ENCODE measurements at regions not wholly inside any gene's neighbourhood (a gene's known extent, or its start where the extent isn't known, plus 50 kb on each side); places are given as distances from the start of the nearest gene placed in this dataset.

DNA sequence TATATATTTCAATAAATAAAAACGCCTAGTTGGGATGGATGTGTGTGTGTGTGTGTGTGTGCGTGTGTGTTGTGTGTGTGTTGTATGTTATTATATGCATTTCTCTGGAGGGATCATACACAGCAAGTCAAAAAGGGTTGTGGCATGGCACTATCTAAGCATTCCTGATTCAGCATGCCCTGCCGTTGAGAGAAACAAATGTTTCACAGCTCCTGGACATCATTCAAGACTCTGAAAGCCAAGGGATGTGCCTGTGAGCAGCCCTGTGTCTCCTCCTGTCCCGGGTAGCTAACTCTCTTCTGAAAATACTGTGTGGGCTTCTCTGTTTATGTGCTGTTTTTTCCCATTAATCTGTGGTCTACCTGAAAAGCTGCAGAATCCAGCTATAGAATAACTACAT is 197.9 kb upstream of the SETBP1 start:
- TF ChIP-seq EP300 (IDR thresholded peaks at IDR 0.05) (no peak), CTCF (IDR thresholded peaks at IDR 0.05) (no peak)
